CD8-positive, alpha-beta memory T cell (primary cell): ENCODE measurements at regions not wholly inside any gene's neighbourhood (a gene's known extent, or its start where the extent isn't known, plus 50 kb on each side); places are given as distances from the start of the nearest gene placed in this dataset.
"Not testable (repeated sequence)": the region's sequence is repeated elsewhere in the genome, so short reads cannot be mapped to it uniquely, and the experiment has no call there.

Experiments
- CTCF ChIA-PET: fragments of 350-600 bp; sonication (Branson Sonifier 250); formaldehyde crosslinking; loops from one replicate; lab custom pipeline; 2021; ENCODE audit warnings: antibody characterized with exemption; lab: Charles Lee
- POLR2A ChIA-PET: fragments of 350-600 bp; sonication (Branson Sonifier 250); formaldehyde crosslinking; loops from one replicate; lab custom pipeline; 2021; ENCODE audit warnings: antibody characterized with exemption; lab: Charles Lee
- DNase-seq, 5 donors: peaks; one replicate each; pipeline versions ENCODE4 v3.0.0 to v3.0.0-alpha.2; 2020 to 2022; ENCODE audit warnings: mixed read lengths in 1 of 5
- H3K27ac ChIP-seq: one replicate; pipeline ENCODE4 v1.7.0; 2013; ENCODE audit warnings: low read depth, mild to moderate bottlenecking, low read length, moderate library complexity
- H3K27me3 ChIP-seq: 2 replicates; pipeline ENCODE4 v1.7.0; 2013; ENCODE audit warnings: low read length, mild to moderate bottlenecking; ENCODE audit not compliant: insufficient read depth, poor library complexity, severe bottlenecking
- H3K36me3 ChIP-seq: 2 replicates; pipeline ENCODE4 v1.7.0; 2013; ENCODE audit warnings: mild to moderate bottlenecking, low read length, moderate library complexity; ENCODE audit not compliant: insufficient read depth
- H3K4me1 ChIP-seq: 2 replicates; pipeline ENCODE4 v1.7.0; 2013; ENCODE audit warnings: mild to moderate bottlenecking, low read length, moderate library complexity; ENCODE audit not compliant: insufficient read depth
- H3K4me3 ChIP-seq: 2 replicates; pipeline ENCODE4 v1.7.0; 2013; ENCODE audit warnings: mild to moderate bottlenecking, low read length
- H3K9me3 ChIP-seq: 2 replicates; pipeline ENCODE4 v1.7.0; 2013; ENCODE audit warnings: mild to moderate bottlenecking, low read length
- H3K27ac Mint-ChIP-seq, 8 donors: one replicate each; pipeline ENCODE4 v1.8.0; 2020 to 2021; ENCODE audit warnings: mixed read lengths in 8 of 8, mild to moderate bottlenecking in 6 of 8, inconsistent platforms in 3 of 8, moderate library complexity in 3 of 8
- H3K27me3 Mint-ChIP-seq, 2 donors: one replicate each; pipeline ENCODE4 v1.8.0; 2020 to 2021; ENCODE audit warnings: mixed read lengths in 2 of 2, mild to moderate bottlenecking in 1 of 2, moderate library complexity in 1 of 2
- H3K36me3 Mint-ChIP-seq, 3 donors: one replicate each; pipeline ENCODE4 v1.8.0; 2020 to 2021; ENCODE audit warnings: mixed read lengths in 3 of 3, inconsistent platforms in 1 of 3, mild to moderate bottlenecking in 1 of 3
- H3K4me1 Mint-ChIP-seq, 3 donors: one replicate each; pipeline ENCODE4 v1.8.0; 2020 to 2021; ENCODE audit warnings: mixed read lengths in 3 of 3, inconsistent platforms in 1 of 3, mild to moderate bottlenecking in 1 of 3
- H3K4me3 Mint-ChIP-seq, 7 donors: one replicate each; pipeline ENCODE4 v1.8.0; 2020 to 2021; ENCODE audit warnings: mixed read lengths in 7 of 7, mild to moderate bottlenecking in 6 of 7, moderate library complexity in 4 of 7, inconsistent platforms in 2 of 7
- H3K9me3 Mint-ChIP-seq, 5 donors: one replicate each; pipeline ENCODE4 v1.8.0; 2020 to 2022; ENCODE audit warnings: mixed read lengths in 5 of 5, mild to moderate bottlenecking in 3 of 5, moderate library complexity in 2 of 5, inconsistent platforms in 1 of 5

DNA sequence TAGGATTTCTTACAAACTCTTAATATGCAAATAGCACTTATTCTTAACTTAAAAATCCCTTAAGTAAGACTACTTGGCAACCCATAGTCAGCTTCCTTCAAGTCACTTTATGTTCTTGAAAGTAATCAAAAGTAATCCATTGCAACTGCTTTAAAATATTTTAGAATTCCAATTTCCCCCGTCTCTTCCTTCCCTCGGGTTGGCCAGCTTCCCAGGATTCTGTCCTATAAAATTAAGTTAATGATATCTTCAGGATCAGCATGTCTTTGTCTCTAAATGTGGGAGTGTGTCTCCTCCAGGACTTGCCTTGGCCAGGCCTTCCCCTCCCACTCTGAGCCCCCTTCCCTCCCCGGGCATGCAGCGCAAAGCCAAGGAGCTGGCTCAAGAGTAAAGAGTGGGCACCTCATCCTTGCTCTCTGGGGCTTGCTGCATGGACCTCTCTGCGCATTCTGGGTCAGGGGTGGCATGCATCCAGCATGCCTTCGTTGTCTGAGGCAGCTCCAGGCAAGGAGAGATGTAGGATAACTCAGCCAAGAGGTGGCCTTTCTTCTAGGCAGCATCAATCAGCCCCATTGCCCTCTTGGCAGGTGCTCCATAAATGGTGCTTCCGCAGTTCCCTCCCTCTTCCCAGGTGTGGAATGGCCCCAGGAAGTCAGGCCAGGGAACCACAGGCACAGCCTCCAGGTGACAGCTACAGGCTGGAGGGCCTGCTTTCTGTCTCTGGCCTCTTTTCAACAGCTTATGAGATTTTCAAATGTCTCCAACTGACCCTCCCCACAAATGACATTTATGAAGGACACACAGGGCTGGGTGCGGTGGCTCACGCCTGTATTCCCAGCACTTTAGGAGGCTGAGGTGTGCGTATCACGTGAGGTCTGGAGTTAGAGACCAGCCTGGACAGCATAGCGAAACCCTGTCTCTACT, 108.7 kb upstream of the ALDH1A3 start:
- ChIA-PET CTCF (no interaction called here), POLR2A (no interaction called here)
- Mint-ChIP-seq H3K36me3 (no peaks in the 10 kb centered on the region), H3K4me1 (no peaks in the 10 kb centered on the region), H3K27me3 (peaks cover 0 to 2% of the 10 kb centered on the region in 2 donors), H3K4me3 (no peak overlapping the region), H3K27ac (peak overlapping the region in 1 of 8 donors; percentile 70), H3K9me3 (peaks cover 0 to 4% (median 2%) of the 10 kb centered on the region in 5 donors)
- no peak for DNase-seq
- no peak overlapping the region for H3K4me3 ChIP-seq
- no peaks in the 10 kb centered on the region for H3K27me3 ChIP-seq
- H3K36me3 ChIP-seq = no peaks in the 10 kb centered on the region
- H3K4me1 ChIP-seq = no peaks in the 10 kb centered on the region
- no peak overlapping the region for H3K27ac ChIP-seq
- H3K9me3 ChIP-seq = no peaks in the 10 kb centered on the region

DNA sequence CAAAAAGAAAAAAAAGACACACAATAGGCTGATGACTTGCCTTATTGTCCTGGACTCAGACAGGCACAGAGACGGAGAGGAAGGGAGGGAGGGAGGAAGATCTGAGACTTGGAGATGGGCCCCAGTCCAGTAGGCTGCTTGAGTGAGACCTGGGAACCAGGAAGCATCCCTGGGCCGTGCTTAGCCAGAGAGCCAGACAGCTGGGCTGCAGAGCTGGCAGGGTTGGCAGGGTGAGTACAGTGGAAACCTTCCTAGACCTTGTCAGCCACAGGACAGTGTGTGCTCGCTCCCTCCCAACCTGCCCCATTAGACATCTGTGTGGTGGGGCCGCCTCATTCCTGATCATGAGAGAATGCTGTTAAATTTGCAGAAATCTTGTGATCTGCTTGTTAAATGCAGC, 107.9 kb upstream of the ALDH1A3 start:
- DNase-seq = no peak
- H3K27ac Mint-ChIP-seq = no peak overlapping the region
- CTCF ChIA-PET = no interaction called here

DNA sequence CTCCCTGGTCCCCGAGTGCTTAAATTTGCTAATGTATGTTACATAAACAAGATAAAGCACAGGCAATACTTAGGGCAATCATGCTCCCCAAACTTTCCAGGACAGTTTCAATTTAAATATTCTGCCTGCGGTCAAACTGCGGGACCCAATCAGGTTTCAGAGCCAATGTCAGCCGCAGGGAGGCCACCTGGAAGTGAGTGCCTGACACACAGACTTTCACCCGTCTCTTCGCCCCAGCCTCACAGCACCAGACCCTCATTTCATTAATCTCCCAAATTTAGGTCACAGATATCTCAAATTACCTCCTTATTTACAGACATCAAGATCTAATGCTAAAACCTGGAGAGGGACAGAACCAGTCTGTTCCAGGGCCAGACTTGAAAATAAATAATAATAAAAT, 107.2 kb upstream of the ALDH1A3 start:
- Histone ChIP-seq H3K9me3 (no peaks in the 10 kb centered on the region), H3K4me3 (no peak overlapping the region), H3K27ac (no peak overlapping the region), H3K36me3 (no peaks in the 10 kb centered on the region), H3K27me3 (no peaks in the 10 kb centered on the region), H3K4me1 (no peaks in the 10 kb centered on the region)
- Mint-ChIP-seq H3K4me1 (no peaks in the 10 kb centered on the region), H3K27me3 (peaks cover 0 to 2% of the 10 kb centered on the region in 2 donors), H3K4me3 (no peak overlapping the region), H3K36me3 (no peaks in the 10 kb centered on the region), H3K27ac (no peak overlapping the region), H3K9me3 (peaks cover 0 to 4% (median 3%) of the 10 kb centered on the region in 5 donors)
- no peak for DNase-seq
- ChIA-PET CTCF (no interaction called here), POLR2A (no interaction called here)

More for the DNA sequence above, 107.9 kb upstream of the ALDH1A3 start:
- no peaks in the 10 kb centered on the region for H3K9me3 ChIP-seq
- POLR2A ChIA-PET = no interaction called here
- peaks cover 0 to 4% (median 2%) of the 10 kb centered on the region in 5 donors for H3K9me3 Mint-ChIP-seq
- peaks cover 0 to 2% of the 10 kb centered on the region in 2 donors for H3K27me3 Mint-ChIP-seq
- H3K36me3 ChIP-seq = no peaks in the 10 kb centered on the region
- no peak overlapping the region for H3K27ac ChIP-seq
- no peak overlapping the region for H3K4me3 ChIP-seq
- no peaks in the 10 kb centered on the region for H3K36me3 Mint-ChIP-seq
- no peaks in the 10 kb centered on the region for H3K4me1 Mint-ChIP-seq
- no peak overlapping the region for H3K4me3 Mint-ChIP-seq
- H3K27me3 ChIP-seq = no peaks in the 10 kb centered on the region
- no peaks in the 10 kb centered on the region for H3K4me1 ChIP-seq

DNA sequence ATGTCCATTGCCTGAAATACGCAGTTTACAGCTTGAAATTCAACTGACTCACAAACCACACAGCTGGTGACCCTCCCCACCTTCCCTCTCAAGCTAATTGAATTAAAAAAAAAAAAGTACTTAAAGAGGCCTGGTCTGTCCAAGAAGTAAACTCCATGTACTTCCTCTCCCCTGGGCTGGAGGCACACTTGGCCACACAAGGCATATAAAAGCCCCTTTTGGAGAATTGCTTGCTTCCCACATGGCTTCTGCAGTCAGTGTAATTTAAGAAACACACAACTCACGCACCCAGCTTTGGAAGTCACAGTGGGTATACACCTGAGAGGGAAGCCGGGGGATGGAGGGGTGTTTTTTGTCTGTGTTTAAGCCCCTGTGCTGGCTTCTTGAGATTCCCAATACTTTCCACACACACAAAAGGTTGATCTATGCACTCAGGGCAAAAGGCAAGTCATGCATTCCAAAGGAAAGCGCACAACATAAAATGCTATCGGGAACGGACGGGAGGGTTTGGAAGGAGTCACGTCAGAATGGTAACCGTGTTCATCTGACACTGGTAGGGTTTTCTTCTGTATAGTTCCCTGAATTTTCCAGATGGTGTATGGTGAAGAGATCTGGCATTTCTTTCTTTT, 106.6 kb upstream of the ALDH1A3 start:
- Histone ChIP-seq H3K4me3 (no peak overlapping the region), H3K27ac (no peak overlapping the region), H3K4me1 (no peaks in the 10 kb centered on the region), H3K27me3 (no peaks in the 10 kb centered on the region), H3K36me3 (no peaks in the 10 kb centered on the region), H3K9me3 (no peaks in the 10 kb centered on the region)
- Mint-ChIP-seq H3K27me3 (peaks cover 0 to 2% of the 10 kb centered on the region in 2 donors), H3K4me3 (no peak overlapping the region), H3K9me3 (peaks cover 0 to 4% (median 3%) of the 10 kb centered on the region in 5 donors), H3K36me3 (no peaks in the 10 kb centered on the region), H3K27ac (no peak overlapping the region), H3K4me1 (no peaks in the 10 kb centered on the region)
- POLR2A ChIA-PET = no interaction called here
- DNase-seq = no peak
- CTCF ChIA-PET = no interaction called here

DNA sequence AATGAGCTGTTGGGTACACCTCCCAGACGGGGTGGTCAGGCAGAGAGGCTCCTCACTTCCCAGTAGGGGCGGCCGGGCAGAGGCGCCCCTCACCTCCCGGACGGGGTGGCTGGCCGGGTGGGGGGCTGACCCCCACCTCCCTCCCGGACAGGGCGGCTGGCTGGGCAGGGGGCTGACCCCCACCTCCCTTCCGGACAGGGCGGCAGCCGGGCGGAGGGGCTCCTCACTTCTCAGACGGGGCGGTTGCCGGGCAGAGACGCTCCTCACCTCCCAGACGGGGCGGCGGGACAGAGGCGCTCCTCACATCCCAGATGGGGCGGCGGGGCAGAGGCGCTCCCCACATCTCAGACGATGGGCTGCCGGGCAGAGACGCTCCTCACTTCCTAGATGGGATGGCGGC, 105.6 kb upstream of the ALDH1A3 start:
- DNase-seq, H3K27me3 ChIP-seq, POLR2A ChIA-PET, CTCF ChIA-PET, H3K27ac Mint-ChIP-seq, H3K36me3 ChIP-seq, H3K9me3 ChIP-seq, H3K4me3 ChIP-seq, H3K27me3 Mint-ChIP-seq, H3K36me3 Mint-ChIP-seq, H3K9me3 Mint-ChIP-seq, H3K27ac ChIP-seq, H3K4me1 ChIP-seq, H3K4me3 Mint-ChIP-seq, H3K4me1 Mint-ChIP-seq: not testable (repeated sequence)

DNA sequence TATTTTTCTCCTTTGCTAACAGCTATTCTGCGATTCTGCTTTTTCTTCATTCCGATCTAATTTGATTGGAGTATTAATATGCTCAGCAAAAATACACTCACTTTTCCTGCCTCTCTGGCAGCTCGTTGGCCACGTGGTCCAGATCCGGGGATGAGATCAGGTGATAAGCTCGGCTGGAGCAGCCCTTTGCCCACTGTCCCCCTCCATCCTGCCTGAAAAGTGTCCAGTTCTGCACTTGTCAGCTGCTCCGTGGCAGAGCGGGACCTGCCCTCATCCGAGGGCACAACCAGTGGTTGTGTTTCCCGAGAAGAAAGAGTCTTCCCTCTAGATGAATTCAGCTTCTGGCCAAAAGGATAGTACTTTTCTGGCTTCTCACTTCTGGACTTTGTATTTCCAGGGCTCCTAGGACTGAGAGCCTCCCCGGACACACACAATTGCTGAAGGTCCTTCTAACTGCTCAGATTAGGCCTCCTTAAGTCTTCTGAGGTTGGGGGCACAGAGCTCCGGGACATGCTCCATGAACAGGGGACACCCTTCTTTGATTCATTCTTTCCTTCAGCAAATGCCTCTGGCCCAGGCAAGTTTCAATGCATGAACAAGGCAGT, 103.9 kb upstream of the ALDH1A3 start:
- H3K9me3 ChIP-seq = no peaks in the 10 kb centered on the region
- peaks cover 0 to 4% (median 3%) of the 10 kb centered on the region in 5 donors for H3K9me3 Mint-ChIP-seq
- H3K4me1 ChIP-seq = no peaks in the 10 kb centered on the region
- H3K4me3 Mint-ChIP-seq = no peak overlapping the region
- no peak overlapping the region for H3K4me3 ChIP-seq
- no peak overlapping the region for H3K27ac Mint-ChIP-seq
- H3K4me1 Mint-ChIP-seq = no peaks in the 10 kb centered on the region
- H3K27me3 ChIP-seq = no peaks in the 10 kb centered on the region
- no peak overlapping the region for H3K27ac ChIP-seq
- DNase-seq = no peak
- H3K27me3 Mint-ChIP-seq = peaks cover 0 to 10% of the 10 kb centered on the region in 2 donors
- ChIA-PET CTCF (no interaction called here), POLR2A (no interaction called here)
- H3K36me3 ChIP-seq = no peaks in the 10 kb centered on the region
- H3K36me3 Mint-ChIP-seq = no peaks in the 10 kb centered on the region

DNA sequence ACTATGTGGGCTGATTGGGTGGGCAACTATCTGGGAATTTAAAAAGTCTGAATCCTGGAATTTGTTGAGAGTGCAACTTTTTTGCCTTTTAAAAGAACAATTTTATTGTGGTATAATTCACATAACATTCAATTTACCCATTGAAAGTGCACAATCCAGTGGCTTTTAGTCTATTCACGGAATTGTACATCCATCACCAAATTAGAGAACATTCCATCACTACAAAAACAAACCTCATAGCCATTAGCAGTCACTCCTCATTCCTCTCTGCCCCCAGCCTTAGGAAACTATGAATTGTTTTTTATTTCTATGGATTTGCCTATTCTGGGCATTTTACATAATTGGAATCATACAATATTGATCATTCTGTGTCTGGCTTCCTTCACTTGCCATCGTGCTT, 101.8 kb upstream of the ALDH1A3 start:
- ChIA-PET POLR2A (no interaction called here), CTCF (no interaction called here)
- Histone ChIP-seq H3K4me1 (no peaks in the 10 kb centered on the region), H3K9me3 (no peaks in the 10 kb centered on the region), H3K27ac (no peak overlapping the region), H3K27me3 (no peaks in the 10 kb centered on the region), H3K4me3 (no peak overlapping the region), H3K36me3 (no peaks in the 10 kb centered on the region)
- DNase-seq = no peak
- Mint-ChIP-seq H3K27me3 (peaks cover 0 to 12% of the 10 kb centered on the region in 2 donors), H3K4me3 (no peak overlapping the region), H3K9me3 (peaks cover 0 to 4% (median 3%) of the 10 kb centered on the region in 5 donors), H3K4me1 (no peaks in the 10 kb centered on the region), H3K27ac (no peak overlapping the region), H3K36me3 (no peaks in the 10 kb centered on the region)

DNA sequence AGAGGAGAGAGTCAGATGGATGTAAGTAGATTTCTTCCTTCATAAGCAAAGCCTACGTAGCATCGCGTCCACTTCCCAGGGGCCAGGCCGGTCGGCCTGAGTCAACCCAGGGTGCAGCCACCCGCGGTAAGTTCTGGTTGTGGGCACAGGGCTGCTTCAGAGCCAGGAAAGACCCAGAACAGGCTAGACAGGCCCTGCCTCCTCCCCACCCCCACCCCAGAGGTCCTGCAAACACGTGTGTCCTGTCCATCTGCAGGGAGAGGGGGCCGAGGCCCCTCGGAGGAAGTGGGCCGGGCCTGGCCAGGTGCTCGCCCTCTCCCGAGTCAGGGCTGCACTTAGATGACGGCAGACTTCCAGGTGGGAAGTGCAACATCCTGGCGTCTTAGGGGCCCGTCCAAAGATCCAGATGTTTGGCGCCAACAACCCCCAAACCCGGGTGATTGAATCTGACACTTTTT, 100.8 kb upstream of the ALDH1A3 start:
- DNase-seq = peak in 1 of 5 donors; percentile 23
- CTCF ChIA-PET = no interaction called here

More for the DNA sequence above, 100.8 kb upstream of the ALDH1A3 start:
- Histone ChIP-seq H3K4me1 (no peaks in the 10 kb centered on the region), H3K27me3 (no peaks in the 10 kb centered on the region), H3K36me3 (no peaks in the 10 kb centered on the region), H3K9me3 (no peaks in the 10 kb centered on the region), H3K4me3 (no peak overlapping the region), H3K27ac (no peak overlapping the region)
- Mint-ChIP-seq H3K27me3 (peaks cover 0 to 12% of the 10 kb centered on the region in 2 donors), H3K9me3 (peaks cover 0 to 4% (median 0%) of the 10 kb centered on the region in 5 donors), H3K4me3 (no peak overlapping the region), H3K27ac (no peak overlapping the region), H3K36me3 (no peaks in the 10 kb centered on the region), H3K4me1 (no peaks in the 10 kb centered on the region)
- POLR2A ChIA-PET = no interaction called here
